SK-N-DZ (cell line): ENCODE measurements at regions not wholly inside any gene's neighbourhood (a gene's known extent, or its start where the extent isn't known, plus 50 kb on each side); places are given as distances from the start of the nearest gene placed in this dataset.

Source experiments
- DNase-seq: peaks from one replicate; pipeline ENCODE4 v3.0.0-alpha.2; 2015; ENCODE audit warnings: low spot score

GRCh38 chr10:69738858-69739435 lies 62.8 kb upstream of the COL13A1 start:
- no peak for DNase-seq

- no peak for DNase-seq
These were observed 62.1 kb upstream of the COL13A1 start for GRCh38 chr10:69739634-69740033.

- no peak for DNase-seq
These were observed 61.6 kb upstream of the COL13A1 start for GRCh38 chr10:69740126-69740525.

- DNase-seq: no peak
These were observed 60.5 kb upstream of the COL13A1 start for GRCh38 chr10:69741252-69741651.

- no peak for DNase-seq
These were observed 59.9 kb upstream of the COL13A1 start for GRCh38 chr10:69741671-69742355.

GRCh38 chr10:69742356-69742695 lies 59.4 kb upstream of the COL13A1 start:
- no peak for DNase-seq

GRCh38 chr10:69742928-69743602 lies 58.6 kb upstream of the COL13A1 start:
- DNase-seq: no peak

GRCh38 chr10:69744971-69745370 lies 56.7 kb upstream of the COL13A1 start:
- no peak for DNase-seq

GRCh38 chr10:69745698-69746097 lies 56.0 kb upstream of the COL13A1 start:
- DNase-seq: no peak

- no peak for DNase-seq
These were observed 54.5 kb upstream of the COL13A1 start for GRCh38 chr10:69747179-69747578.

- DNase-seq: no peak
These were observed 53.1 kb upstream of the COL13A1 start for GRCh38 chr10:69748621-69749020.

- DNase-seq: no peak
These were observed 52.3 kb upstream of the COL13A1 start for GRCh38 chr10:69749178-69750010.

GRCh38 chr10:69750011-69750373 lies 51.7 kb upstream of the COL13A1 start:
- no peak for DNase-seq

- DNase-seq: no peak
These were observed 51.0 kb upstream of the COL13A1 start for GRCh38 chr10:69750725-69751124.

- no peak for DNase-seq
These were observed 50.5 kb upstream of the COL13A1 start for GRCh38 chr10:69751214-69751613.
